K562 (cell line): ENCODE measurements at regions not wholly inside any gene's neighbourhood (a gene's known extent, or its start where the extent isn't known, plus 50 kb on each side); places are given as distances from the start of the nearest gene placed in this dataset.

Experiments
- ATAC-seq: fragments of 200-7000 bp; cut with Tn5 transposase; 3 replicates; pipeline ENCODE4 v1.9.1; 2020; ENCODE audit warnings: moderate library complexity
- BruUV-seq: library from RNA; stranded (reverse); fragments of 400-500 nt; replicated peaks from 2 replicates; lab custom pipeline; 2021; lab: Mats Ljungman, UMichigan
- CTCF ChIA-PET: fragments of 300-600 bp; formaldehyde crosslinking; extraction: SDS; loops from one replicate; lab custom pipeline; 2021; ENCODE audit warnings: low intra/inter-chr PET ratio; lab: Yijun Ruan, JAX
- POLR2A ChIA-PET: fragments of 300-600, 350-650 bp; sonication (Branson Sonifier 250); formaldehyde crosslinking; extraction: SDS; loops from one replicate; lab custom pipeline; 2021; ENCODE audit warnings: antibody characterized with exemption, inconsistent platforms; lab: Yijun Ruan, JAX
- DNase-seq, 4 experiments: peaks; one replicate each; pipeline versions ENCODE4 v3.0.0 to v3.0.0-alpha.2; 2011 to 2018; ENCODE audit warnings: low spot score in 3 of 4, mixed read lengths in 3 of 4; ENCODE audit errors: extremely low read depth in 1 of 4
- FAIRE-seq: peaks from 2 replicates; lab custom pipeline; 2011; peaks lifted over from hg19 to GRCh38; lab: Jason Lieb, UNC
- H2AFZ ChIP-seq: 2 replicates; pipeline ENCODE4 v1.6.0; 2011; ENCODE audit warnings: low read depth, low read length, control low read depth, inconsistent platforms
- H3K27ac ChIP-seq: fragments of 200-600 bp; 3 replicates; pipeline ENCODE4 v1.8.0; 2011; ENCODE audit warnings: low read depth, mild to moderate bottlenecking, control low read depth, inconsistent platforms, low read length, moderate library complexity, mixed read lengths; ENCODE audit errors: extremely low read depth
- H3K27me3 ChIP-seq, 2 experiments: fragments of 300-600 bp in 1 of 2; 2 replicates in 1 of 2; 3 replicates in 1 of 2; pipeline versions ENCODE4 v1.6.0 to v1.8.0; 2011; ENCODE audit warnings: inconsistent platforms in 2 of 2, low read length in 2 of 2, mild to moderate bottlenecking in 1 of 2, mixed read lengths in 1 of 2, moderate library complexity in 1 of 2; ENCODE audit not compliant: control insufficient read depth in 2 of 2, insufficient read depth in 2 of 2
- H3K36me3 ChIP-seq: fragments of 300-600 bp; 3 replicates; pipeline ENCODE4 v1.8.0; 2011; ENCODE audit warnings: mild to moderate bottlenecking, low read length, inconsistent platforms; ENCODE audit not compliant: control insufficient read depth, insufficient read depth
- H3K4me1 ChIP-seq, 2 experiments: fragments of 200-600 bp in 1 of 2; replicated peaks in 1 of 2; 2 replicates in 1 of 2; 3 replicates in 1 of 2; pipeline versions ENCODE4 v1.5.1 to v1.8.0; 2011; ENCODE audit warnings: inconsistent platforms in 2 of 2, low read length in 2 of 2, mild to moderate bottlenecking in 1 of 2, mixed read lengths in 1 of 2, moderate library complexity in 1 of 2; ENCODE audit not compliant: control insufficient read depth in 2 of 2, insufficient read depth in 2 of 2
- H3K4me2 ChIP-seq: 2 replicates; pipeline ENCODE4 v1.6.1; 2011; ENCODE audit warnings: low read length, control low read depth, inconsistent platforms, mixed read lengths; ENCODE audit not compliant: insufficient read depth
- H3K4me3 ChIP-seq: fragments of 200-600 bp; sonication (generic), shearing (Covaris generic); 2 replicates; pipeline ENCODE4 v1.5.1; 2016; ENCODE audit warnings: control low read depth, inconsistent platforms
- H3K79me2 ChIP-seq: fragments of 200-600 bp; 3 replicates; pipeline ENCODE4 v1.8.0; 2011; ENCODE audit warnings: low read length, inconsistent platforms; ENCODE audit not compliant: control insufficient read depth, insufficient read depth
- H3K9ac ChIP-seq, 2 experiments: 2 replicates each; pipeline versions ENCODE4 v1.6.0 to v1.6.1; 2011; ENCODE audit warnings: low read depth in 2 of 2, low read length in 2 of 2, control low read depth in 1 of 2, inconsistent platforms in 1 of 2, mild to moderate bottlenecking in 1 of 2, mixed read lengths in 1 of 2; ENCODE audit not compliant: insufficient read depth in 1 of 2
- H3K9me1 ChIP-seq: one replicate; pipeline ENCODE4 v1.6.0; 2011; ENCODE audit warnings: inconsistent platforms, mild to moderate bottlenecking, low read length, moderate library complexity; ENCODE audit not compliant: control insufficient read depth, insufficient read depth
- H3K9me3 ChIP-seq: replicated peaks from 2 replicates; pipeline ENCODE4 v1.5.1; 2011; ENCODE audit warnings: low read depth, low read length, inconsistent platforms; ENCODE audit not compliant: control insufficient read depth, insufficient read depth
- H4K20me1 ChIP-seq: replicated peaks from 2 replicates; pipeline ENCODE4 v1.6.1; 2011; ENCODE audit warnings: low read length, inconsistent platforms, mixed read lengths; ENCODE audit not compliant: control insufficient read depth, insufficient read depth
- BCL6 ChIP-seq: fragments of 250-450 bp; sonication (Bioruptor Pico); IDR thresholded peaks from 2 replicates; pipeline ENCODE4 v1.4.0; 2020
- COPS2 ChIP-seq: fragments of 450-650 bp; conservative IDR thresholded peaks from 2 replicates; pipeline ENCODE4 v1.6.1; 2016; ENCODE audit warnings: mild to moderate bottlenecking, moderate library complexity
- HES1 ChIP-seq: fragments of 450-650 bp; IDR thresholded peaks from 2 replicates; pipeline ENCODE4 v1.6.1; 2016; ENCODE audit warnings: low read depth, mild to moderate bottlenecking, moderate library complexity
- LEF1 ChIP-seq: fragments of 450-650 bp; IDR thresholded peaks from 2 replicates; pipeline ENCODE4 v1.6.1; 2016; ENCODE audit warnings: mild to moderate bottlenecking
- MLX ChIP-seq, 2 experiments: fragments of 450-650 bp in 1 of 2; sonication (generic) in 1 of 2; formaldehyde crosslinking; conservative IDR thresholded peaks; 2 replicates each; pipeline versions ENCODE4 v1.4.0 to v1.8.1; 2020 to 2022; ENCODE audit warnings: mild to moderate bottlenecking in 1 of 2, missing genetic modification reagents in 1 of 2
- MTA2 ChIP-seq: fragments of 450-650 bp; IDR thresholded peaks from 2 replicates; pipeline ENCODE4 v1.6.1; 2016; ENCODE audit warnings: low read depth
- POLR2A ChIP-seq: fragments of 450-650 bp; conservative IDR thresholded peaks from 2 replicates; pipeline ENCODE4 v1.6.1; 2016
- XRCC5 ChIP-seq: fragments of 200-400 bp; formaldehyde crosslinking; IDR thresholded peaks from 2 replicates; pipeline ENCODE4 v1.6.1; 2017; ENCODE audit warnings: low read depth, mild to moderate bottlenecking, low read length
- ZNF639 ChIP-seq, 2 experiments: fragments of 200-800 bp in 1 of 2; sonication (Bioruptor generic) in 1 of 2; sonication (generic) in 1 of 2; formaldehyde crosslinking in 1 of 2; IDR thresholded peaks in 1 of 2; conservative IDR thresholded peaks in 1 of 2; 2 replicates each; pipeline versions ENCODE4 v1.5.0 to v1.6.1; 2016 to 2020; ENCODE audit warnings: missing compliant biosample characterization in 1 of 2, missing genetic modification characterization in 1 of 2, missing genetic modification reagents in 1 of 2
- ZNF707 ChIP-seq: fragments of 250-450 bp; sonication (Bioruptor Pico); conservative IDR thresholded peaks from 2 replicates; pipeline ENCODE4 v1.8.0; 2022; ENCODE audit warnings: inconsistent platforms, mild to moderate bottlenecking, moderate library complexity
- WGBS: fragments of 100-300 bp; shearing (Covaris generic); methylation state at CpG from one replicate; pipeline ENCODE4 v1.1.6; 2016; ENCODE audit warnings: low coverage, mixed read lengths; ENCODE audit not compliant: insufficient coverage; ENCODE audit errors: missing lambda C conversion rate; 5-methylcytosine and 5-hydroxymethylcytosine counted together
- in situ Hi-C: fragments of 300-500 bp; cut with MboI; formaldehyde crosslinking; loops from 4 replicates; pipeline ENCODE4 v1.15.0; 2018; ENCODE audit warnings: inconsistent platforms, mixed read lengths
- intact Hi-C: fragments of 100-400 bp; cut with micrococcal nuclease; formaldehyde crosslinking; loops from 2 replicates; pipeline ENCODE4 v1.14.2; 2022

- BruUV-seq: no TSS peak
- H4K20me1 ChIP-seq: no peaks in the 10 kb centered on the region
- no peaks in the 10 kb centered on the region for H3K27me3 ChIP-seq
- FAIRE-seq (no peak), DNase-seq (no peak), ATAC-seq (no peak)
- H3K4me3 ChIP-seq: no peak overlapping the region
- CTCF ChIA-PET: no interaction called here
- H2AFZ ChIP-seq: no peak overlapping the region
- no peaks in the 10 kb centered on the region for H3K79me2 ChIP-seq
- no peaks in the 10 kb centered on the region for H3K9me1 ChIP-seq
- WGBS: 0% methylated on average over 3 of the region's 3 CpGs
- TF ChIP-seq ZNF707 (CRISPR knock-in tag) (no peak), MTA2 (no peak), XRCC5 (no peak), HES1 (no peak), MLX (CRISPR knock-in tag; conservative IDR thresholded peaks at IDR 0.05) (no peak), POLR2A (no peak), LEF1 (no peak), COPS2 (no peak), BCL6 (CRISPR knock-in tag) (no peak), ZNF639 (CRISPR knock-in tag; conservative IDR thresholded peaks at IDR 0.05 in 1 of 2, IDR thresholded peaks at IDR 0.05 in 1 of 2) (no peak)
- TF ChIP-seq, all 486 proteins: peak for 0
- H3K9ac ChIP-seq: no peak overlapping the region
- POLR2A ChIA-PET: no interaction called here
- H3K4me1 ChIP-seq: no peaks in the 10 kb centered on the region
- in situ Hi-C loops (no loop called here), intact Hi-C loops (no loop called here)
- no peak overlapping the region for H3K27ac ChIP-seq
- H3K4me2 ChIP-seq: no peak overlapping the region
- H3K36me3 ChIP-seq: no peaks in the 10 kb centered on the region
- no peaks in the 10 kb centered on the region for H3K9me3 ChIP-seq
These were observed 1023.1 kb downstream of the ADGRL2 start for GRCh38 chr1:82823876-82824275.
